ENCODE measurements at regions not wholly inside any gene's neighbourhood (a gene's known extent, or its start where the extent isn't known, plus 50 kb on each side); places are given as distances from the start of the nearest gene placed in this dataset.

- TF ChIP-seq FOXM1 (IDR thresholded peaks at IDR 0.05; ENCODE audit: borderline replicate concordance) (no peak), FOXK2 (IDR thresholded peaks at IDR 0.05) (no peak), FOXA1 (IDR thresholded peaks at IDR 0.05) (no peak), SUZ12 (IDR thresholded peaks at IDR 0.05) (no peak), LEF1 (IDR thresholded peaks at IDR 0.05; ENCODE audit: borderline replicate concordance) (no peak), ARNT (IDR thresholded peaks at IDR 0.05) (no peak), ELF4 (IDR thresholded peaks at IDR 0.05) (no peak), HDGF (IDR thresholded peaks at IDR 0.05; ENCODE audit: borderline replicate concordance) (no peak), SP1 (IDR thresholded peaks at IDR 0.05) (no peak), BHLHE40 (IDR thresholded peaks at IDR 0.05; ENCODE audit: borderline replicate concordance) (no peak), L3MBTL2 (conservative IDR thresholded peaks at IDR 0.05) (no peak), ZNF384 (IDR thresholded peaks at IDR 0.05) (no peak)
Measured at GRCh38 chr2:49286726-49287125, 132.4 kb upstream of the FSHR start.
